GM19351 (cell line): ENCODE measurements at regions not wholly inside any gene's neighbourhood (a gene's known extent, or its start where the extent isn't known, plus 50 kb on each side); places are given as distances from the start of the nearest gene placed in this dataset.

Experiments
- ATAC-seq: cut with Tn5 transposase; IDR thresholded peaks from one replicate; pipeline ENCODE4 v1.9.1; 2021; ENCODE audit warnings: mild to moderate bottlenecking, moderate library complexity; ENCODE audit not compliant: unreplicated experiment

GRCh38 chr18:10032331-10033015, 118.7 kb downstream of the VAPA start:
- ATAC-seq = no peak

GRCh38 chr18:10033016-10033399, 119.2 kb downstream of the VAPA start:
- ATAC-seq = no peak

- ATAC-seq = no peak
Measured at GRCh38 chr18:10035281-10035991, 121.6 kb downstream of the VAPA start.

GRCh38 chr18:10036479-10036878, 122.7 kb downstream of the VAPA start:
- ATAC-seq = no peak

- no peak for ATAC-seq
Measured at GRCh38 chr18:10037181-10037580, 123.4 kb downstream of the VAPA start.

- ATAC-seq = no peak
Measured at GRCh38 chr18:10038268-10038667, 124.5 kb downstream of the VAPA start.

GRCh38 chr18:10040287-10041011, 126.6 kb downstream of the VAPA start:
- no peak for ATAC-seq

- ATAC-seq = no peak
Measured at GRCh38 chr18:10041180-10041579, 127.4 kb downstream of the VAPA start.

- no peak for ATAC-seq
Measured at GRCh38 chr18:10042492-10042891, 128.7 kb downstream of the VAPA start.

GRCh38 chr18:10044054-10044453, 130.2 kb downstream of the VAPA start:
- ATAC-seq = no peak

GRCh38 chr18:10045296-10045891, 131.6 kb downstream of the VAPA start:
- ATAC-seq = no peak

- ATAC-seq = no peak
Measured at GRCh38 chr18:10046178-10046807, 132.5 kb downstream of the VAPA start.

- no peak for ATAC-seq
Measured at GRCh38 chr18:10047237-10047636, 133.4 kb downstream of the VAPA start.

- ATAC-seq = no peak
Measured at GRCh38 chr18:10049747-10050146, 135.9 kb downstream of the VAPA start.

GRCh38 chr18:10050956-10051355, 137.1 kb downstream of the VAPA start:
- no peak for ATAC-seq

- ATAC-seq = no peak
Measured at GRCh38 chr18:10051877-10052631, 138.2 kb downstream of the VAPA start.

- ATAC-seq = no peak
Measured at GRCh38 chr18:10052871-10053270, 139.1 kb downstream of the VAPA start.

GRCh38 chr18:10053861-10054260, 140.0 kb downstream of the VAPA start:
- no peak for ATAC-seq

- ATAC-seq = no peak
Measured at GRCh38 chr18:10054366-10054765, 140.6 kb downstream of the VAPA start.

- ATAC-seq = no peak
Measured at GRCh38 chr18:10055125-10055750, 141.4 kb downstream of the VAPA start.
